Ovary (tissue), 3 donors: ENCODE measurements at regions not wholly inside any gene's neighbourhood (a gene's known extent, or its start where the extent isn't known, plus 50 kb on each side); places are given as distances from the start of the nearest gene placed in this dataset.

Experiments
- EP300 ChIP-seq: sonication (generic); formaldehyde crosslinking; IDR thresholded peaks from one replicate; pipeline ENCODE4 v1.6.1; 2017; ENCODE audit warnings: antibody characterized with exemption
- POLR2A ChIP-seq: fragments of 450-650 bp; IDR thresholded peaks from one replicate; pipeline ENCODE4 v1.6.1; 2017; ENCODE audit warnings: antibody characterized with exemption, mild to moderate bottlenecking, moderate library complexity
- TF ChIP-seq, protein P1 (sequence below), 3 donors: fragments of 450-650 bp in 2 of 3; fragments of 200-600 bp in 1 of 3; IDR thresholded peaks; one replicate each; pipeline versions ENCODE4 v1.5.1 to v1.8.0; 2016 to 2022; ENCODE audit warnings: antibody characterized with exemption in 3 of 3, mild to moderate bottlenecking in 1 of 3
- donor health status: DM: no; HTN: no; CAD: no.

DNA sequence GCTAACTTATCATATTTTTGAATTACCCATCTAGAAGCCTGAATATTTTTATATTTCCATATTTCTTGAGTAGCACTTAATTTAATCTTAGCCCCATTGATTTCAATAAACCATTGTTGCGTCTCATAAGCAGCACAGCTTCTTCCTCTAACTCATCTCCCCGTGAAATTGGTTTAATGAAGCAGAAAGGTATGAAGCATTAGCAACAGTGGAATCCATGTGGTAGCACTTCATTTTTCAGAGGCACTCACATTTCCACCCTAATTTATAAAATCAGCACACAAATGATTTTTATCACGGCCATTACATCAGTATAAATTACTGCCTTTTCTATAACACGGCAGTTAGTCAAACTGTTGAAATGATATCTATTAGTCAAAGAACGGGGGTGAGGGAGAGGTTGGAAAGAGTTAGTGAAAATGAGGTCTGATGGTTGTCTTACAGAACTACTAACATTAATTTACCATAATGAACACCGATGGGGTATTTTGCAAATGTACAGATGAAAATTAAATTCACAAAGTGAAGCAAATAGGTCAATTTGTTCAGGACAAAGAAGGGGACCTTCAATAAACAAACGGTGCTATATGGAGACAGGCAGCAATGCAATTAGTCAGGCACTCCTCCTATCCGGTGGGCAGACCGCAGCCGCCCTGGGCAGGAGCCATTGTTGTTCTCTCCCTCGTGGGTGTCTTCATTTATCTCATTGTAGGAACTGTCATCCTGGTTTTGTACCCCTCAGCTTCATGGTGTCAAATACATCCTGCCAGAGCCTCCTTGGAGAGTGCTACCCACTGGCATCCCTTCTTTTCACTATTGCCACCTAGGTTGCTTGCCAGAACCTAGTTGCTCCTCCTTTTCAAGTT lies 205.7 kb downstream of the SOX3 start:
- TF ChIP-seq POLR2A (no peak), EP300 (no peak)
- TF ChIP-seq, protein P1, sequence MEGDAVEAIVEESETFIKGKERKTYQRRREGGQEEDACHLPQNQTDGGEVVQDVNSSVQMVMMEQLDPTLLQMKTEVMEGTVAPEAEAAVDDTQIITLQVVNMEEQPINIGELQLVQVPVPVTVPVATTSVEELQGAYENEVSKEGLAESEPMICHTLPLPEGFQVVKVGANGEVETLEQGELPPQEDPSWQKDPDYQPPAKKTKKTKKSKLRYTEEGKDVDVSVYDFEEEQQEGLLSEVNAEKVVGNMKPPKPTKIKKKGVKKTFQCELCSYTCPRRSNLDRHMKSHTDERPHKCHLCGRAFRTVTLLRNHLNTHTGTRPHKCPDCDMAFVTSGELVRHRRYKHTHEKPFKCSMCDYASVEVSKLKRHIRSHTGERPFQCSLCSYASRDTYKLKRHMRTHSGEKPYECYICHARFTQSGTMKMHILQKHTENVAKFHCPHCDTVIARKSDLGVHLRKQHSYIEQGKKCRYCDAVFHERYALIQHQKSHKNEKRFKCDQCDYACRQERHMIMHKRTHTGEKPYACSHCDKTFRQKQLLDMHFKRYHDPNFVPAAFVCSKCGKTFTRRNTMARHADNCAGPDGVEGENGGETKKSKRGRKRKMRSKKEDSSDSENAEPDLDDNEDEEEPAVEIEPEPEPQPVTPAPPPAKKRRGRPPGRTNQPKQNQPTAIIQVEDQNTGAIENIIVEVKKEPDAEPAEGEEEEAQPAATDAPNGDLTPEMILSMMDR (IDR thresholded peaks at IDR 0.05) = no peak
